ENCODE measurements at regions not wholly inside any gene's neighbourhood (a gene's known extent, or its start where the extent isn't known, plus 50 kb on each side); places are given as distances from the start of the nearest gene placed in this dataset.
"Not testable (repeated sequence)": the region's sequence is repeated elsewhere in the genome, so short reads cannot be mapped to it uniquely, and the experiment has no call there.

GRCh38 chr12:131222329-131223139 is 268.8 kb downstream of the ADGRD1 start:
- H3K9me3 ChIP-seq: no peaks in the 10 kb centered on the region
- H3K4me1 ChIP-seq: peaks cover 0 to 6% (median 0%) of the 10 kb centered on the region in 12 donors
- TF ChIP-seq CTCF (IDR thresholded peaks at IDR 0.05) (no peak), POLR2A (IDR thresholded peaks at IDR 0.05) (no peak)
- no peak for DNase-seq
- H3K27ac ChIP-seq: no peak overlapping the region
- H3K36me3 ChIP-seq: no peaks in the 10 kb centered on the region
- 57 to 71% (median 59%) methylated on average over 18 to 22 of the region's 22 CpGs for WGBS, 4 donors
- H3K4me3 ChIP-seq: no peak overlapping the region
- peaks cover 0 to 33% (median 18%) of the 10 kb centered on the region in 9 donors for H3K27me3 ChIP-seq
- peak in 1 of 4 donors; percentile 9 for ATAC-seq
- intact Hi-C loops (cut with DNase I): loop anchor here in 3 of 10 donors (10.0 kb wide), 2 partner anchors 212 to 462 kb away; no protein-coding TSS in a partner anchor

- DNase-seq (no peak), ATAC-seq (no peak)
- TF ChIP-seq POLR2A (IDR thresholded peaks at IDR 0.05) (no peak), CTCF (IDR thresholded peaks at IDR 0.05) (no peak)
- no peaks in the 10 kb centered on the region for H3K36me3 ChIP-seq
- H3K9me3 ChIP-seq: no peaks in the 10 kb centered on the region
- H3K27ac ChIP-seq: no peak overlapping the region
- WGBS, 4 donors: 90 to 95% (median 94%) methylated on average over 31 of the region's 31 CpGs
- intact Hi-C loops (cut with DNase I): loop anchor here in 3 of 10 donors (10.0 kb wide), 2 partner anchors 212 to 462 kb away; no protein-coding TSS in a partner anchor
- H3K27me3 ChIP-seq: peaks cover 0 to 26% (median 13%) of the 10 kb centered on the region in 9 donors
- H3K4me1 ChIP-seq: peaks cover 0 to 6% (median 0%) of the 10 kb centered on the region in 12 donors
- H3K4me3 ChIP-seq: no peak overlapping the region
Observed at GRCh38 chr12:131223171-131223761, 269.6 kb downstream of the ADGRD1 start.

- Histone ChIP-seq H3K4me3 (no peak overlapping the region), H3K4me1 (peaks cover 0 to 6% (median 0%) of the 10 kb centered on the region in 12 donors), H3K9me3 (no peaks in the 10 kb centered on the region), H3K36me3 (no peaks in the 10 kb centered on the region), H3K27me3 (peaks cover 0 to 21% (median 8%) of the 10 kb centered on the region in 9 donors), H3K27ac (no peak overlapping the region)
- TF ChIP-seq CTCF (IDR thresholded peaks at IDR 0.05) (no peak), POLR2A (IDR thresholded peaks at IDR 0.05) (no peak)
- WGBS, 4 donors: 84 to 92% (median 87%) methylated on average over 10 to 13 of the region's 13 CpGs
- no peak for ATAC-seq
- no peak for DNase-seq
- intact Hi-C loops (cut with DNase I): loop anchor here in 3 of 10 donors (10.0 kb wide), 2 partner anchors 211 to 461 kb away; no protein-coding TSS in a partner anchor
Observed at GRCh38 chr12:131223791-131224225, 270.1 kb downstream of the ADGRD1 start.

- not testable (repeated sequence) for H3K27ac ChIP-seq, H3K4me3 ChIP-seq, DNase-seq, H3K9me3 ChIP-seq, H3K36me3 ChIP-seq
- Histone ChIP-seq H3K4me1 (peaks cover 0 to 11% (median 2%) of the 10 kb centered on the region in 12 donors), H3K27me3 (peaks cover 0 to 17% (median 3%) of the 10 kb centered on the region in 9 donors)
- WGBS, 4 donors: 63 to 75% (median 67%) methylated on average over 10 to 11 of the region's 17 CpGs
- intact Hi-C loops (cut with DNase I): loop anchor here in 3 of 10 donors (10.0 kb wide), 2 partner anchors 210 to 460 kb away; no protein-coding TSS in a partner anchor
- peak in 3 of 4 donors; percentile 30 to 66 (median 45) for ATAC-seq
Observed at GRCh38 chr12:131224226-131225065, 270.7 kb downstream of the ADGRD1 start.

GRCh38 chr12:131225066-131225380 is 271.3 kb downstream of the ADGRD1 start:
- not testable (repeated sequence) for H3K9me3 ChIP-seq, H3K36me3 ChIP-seq, DNase-seq, H3K4me3 ChIP-seq, H3K27ac ChIP-seq, ATAC-seq
- Histone ChIP-seq H3K4me1 (peaks cover 0 to 17% (median 4%) of the 10 kb centered on the region in 12 donors), H3K27me3 (peaks cover 0 to 20% (median 4%) of the 10 kb centered on the region in 9 donors)
- intact Hi-C loops (cut with DNase I): loop anchor here in 3 of 10 donors (10.0 kb wide), 2 partner anchors 210 to 460 kb away; no protein-coding TSS in a partner anchor
- 57 to 81% (median 74%) methylated on average over 8 to 10 of the region's 12 CpGs; no CpG with 5 or more reads in 1 of the 4 donors for WGBS, 4 donors
